ENCODE measurements at regions not wholly inside any gene's neighbourhood (a gene's known extent, or its start where the extent isn't known, plus 50 kb on each side); places are given as distances from the start of the nearest gene placed in this dataset.
"Not testable (repeated sequence)": the region's sequence is repeated elsewhere in the genome, so short reads cannot be mapped to it uniquely, and the experiment has no call there.

GRCh38 chr22:22374579-22374978, 130.0 kb downstream of the VPREB1 start:
- no peak for DNase-seq (ENCODE audit: low read depth)
- no peak for TF ChIP-seq CTCF (conservative IDR thresholded peaks at IDR 0.05; ENCODE audit: control insufficient read depth, insufficient read depth, low read depth, low read length)
- H3K4me3 ChIP-seq (ENCODE audit: control insufficient read depth, low read depth, low read length) = no peak overlapping the region

GRCh38 chr22:22375576-22376351, 131.2 kb downstream of the VPREB1 start:
- no peak for DNase-seq (ENCODE audit: low read depth)
- no peak for TF ChIP-seq CTCF (conservative IDR thresholded peaks at IDR 0.05; ENCODE audit: control insufficient read depth, insufficient read depth, low read depth, low read length)
- H3K4me3 ChIP-seq (ENCODE audit: control insufficient read depth, low read depth, low read length) = no peak overlapping the region

GRCh38 chr22:22376352-22376706, 131.7 kb downstream of the VPREB1 start:
- no peak overlapping the region for H3K4me3 ChIP-seq (ENCODE audit: control insufficient read depth, low read depth, low read length)
- DNase-seq (ENCODE audit: low read depth) = no peak
- no peak for TF ChIP-seq CTCF (conservative IDR thresholded peaks at IDR 0.05; ENCODE audit: control insufficient read depth, insufficient read depth, low read depth, low read length)

GRCh38 chr22:22376884-22377283, 131.7 kb downstream of the ZNF280B start:
- not testable (repeated sequence) for H3K4me3 ChIP-seq (ENCODE audit: control insufficient read depth, low read depth, low read length); DNase-seq (ENCODE audit: low read depth)

- no peak for TF ChIP-seq CTCF (conservative IDR thresholded peaks at IDR 0.05; ENCODE audit: control insufficient read depth, insufficient read depth, low read depth, low read length)
- DNase-seq (ENCODE audit: low read depth) = no peak
- no peak overlapping the region for H3K4me3 ChIP-seq (ENCODE audit: control insufficient read depth, low read depth, low read length)
Measured at GRCh38 chr22:22377335-22377734, 131.2 kb downstream of the ZNF280B start.

- H3K4me3 ChIP-seq (ENCODE audit: control insufficient read depth, low read depth, low read length) = no peak overlapping the region
- no peak for TF ChIP-seq CTCF (conservative IDR thresholded peaks at IDR 0.05; ENCODE audit: control insufficient read depth, insufficient read depth, low read depth, low read length)
- no peak for DNase-seq (ENCODE audit: low read depth)
Measured at GRCh38 chr22:22378446-22379415, 129.8 kb downstream of the ZNF280B start.

All from fibroblast of mammary gland (primary cell).